Vagina (tissue), 2 donors: ENCODE measurements at regions not wholly inside any gene's neighbourhood (a gene's known extent, or its start where the extent isn't known, plus 50 kb on each side); places are given as distances from the start of the nearest gene placed in this dataset.
"Not testable (repeated sequence)": the region's sequence is repeated elsewhere in the genome, so short reads cannot be mapped to it uniquely, and the experiment has no call there.

Source experiments
- POLR2AphosphoS5 ChIP-seq, 2 donors: sonication (generic); formaldehyde crosslinking; IDR thresholded peaks; one replicate each; pipeline ENCODE4 v1.9.0; 2017; ENCODE audit warnings: antibody characterized with exemption in 2 of 2, mild to moderate bottlenecking in 2 of 2, low read depth in 1 of 2; ENCODE audit not compliant: insufficient read depth in 1 of 2
- TF ChIP-seq, protein P1 (sequence below), 3 experiments: fragments of 450-650 bp in 2 of 3; fragments of 200-600 bp in 1 of 3; sonication (generic) in 1 of 3; IDR thresholded peaks; one replicate each; pipeline ENCODE4 v1.5.1; 2017 to 2019; ENCODE audit warnings: antibody characterized with exemption in 3 of 3, mild to moderate bottlenecking in 2 of 3, moderate library complexity in 2 of 3

DNA sequence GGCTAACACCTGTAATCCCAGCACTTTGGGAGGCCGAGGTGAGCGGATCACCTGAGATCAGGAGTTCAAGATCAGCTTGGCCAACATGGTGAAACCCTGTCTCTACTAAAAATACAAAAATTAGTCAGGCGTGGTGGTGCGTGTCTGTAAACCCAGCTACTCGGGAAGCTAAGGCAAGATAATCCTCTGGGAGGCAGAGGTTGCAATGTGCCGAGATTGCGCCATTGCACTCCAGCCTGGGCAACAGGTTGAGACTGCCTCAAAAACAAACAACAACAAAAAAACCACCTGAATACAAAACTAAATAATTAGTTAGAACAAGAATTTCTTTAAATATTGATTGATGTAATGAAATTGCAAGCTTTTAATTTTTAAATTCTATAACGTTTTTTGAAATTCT is 139.0 kb downstream of the THBS2 start:
- TF ChIP-seq, protein P1, sequence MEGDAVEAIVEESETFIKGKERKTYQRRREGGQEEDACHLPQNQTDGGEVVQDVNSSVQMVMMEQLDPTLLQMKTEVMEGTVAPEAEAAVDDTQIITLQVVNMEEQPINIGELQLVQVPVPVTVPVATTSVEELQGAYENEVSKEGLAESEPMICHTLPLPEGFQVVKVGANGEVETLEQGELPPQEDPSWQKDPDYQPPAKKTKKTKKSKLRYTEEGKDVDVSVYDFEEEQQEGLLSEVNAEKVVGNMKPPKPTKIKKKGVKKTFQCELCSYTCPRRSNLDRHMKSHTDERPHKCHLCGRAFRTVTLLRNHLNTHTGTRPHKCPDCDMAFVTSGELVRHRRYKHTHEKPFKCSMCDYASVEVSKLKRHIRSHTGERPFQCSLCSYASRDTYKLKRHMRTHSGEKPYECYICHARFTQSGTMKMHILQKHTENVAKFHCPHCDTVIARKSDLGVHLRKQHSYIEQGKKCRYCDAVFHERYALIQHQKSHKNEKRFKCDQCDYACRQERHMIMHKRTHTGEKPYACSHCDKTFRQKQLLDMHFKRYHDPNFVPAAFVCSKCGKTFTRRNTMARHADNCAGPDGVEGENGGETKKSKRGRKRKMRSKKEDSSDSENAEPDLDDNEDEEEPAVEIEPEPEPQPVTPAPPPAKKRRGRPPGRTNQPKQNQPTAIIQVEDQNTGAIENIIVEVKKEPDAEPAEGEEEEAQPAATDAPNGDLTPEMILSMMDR (IDR thresholded peaks at IDR 0.05) = not testable (repeated sequence)
- not testable (repeated sequence) for TF ChIP-seq POLR2AphosphoS5 (IDR thresholded peaks at IDR 0.05; ENCODE audit: insufficient read depth in 1 of 2, low read depth in 1 of 2)
